A549 (cell line): ENCODE measurements at regions not wholly inside any gene's neighbourhood (a gene's known extent, or its start where the extent isn't known, plus 50 kb on each side); places are given as distances from the start of the nearest gene placed in this dataset.

Experiments used
- ATAC-seq, 2 experiments: fragments of 200-7000 bp in 1 of 2; fragments of >200 bp in 1 of 2; cut with Nextera tagmentation in 1 of 2; cut with Tn5 transposase in 1 of 2; 3 replicates each; pipeline versions ENCODE4 v1.8.0 to v1.9.1; 2018 to 2020; ENCODE audit warnings: mild to moderate bottlenecking in 1 of 2, moderate library complexity in 1 of 2
- CTCF ChIA-PET: fragments of 300-600 bp; sonication (Branson Sonifier 250); formaldehyde crosslinking; extraction: SDS; loops from one replicate; lab custom pipeline; 2021; ENCODE audit warnings: antibody characterized with exemption, inconsistent platforms; lab: Yijun Ruan, JAX
- POLR2A ChIA-PET: fragments of 350-600 bp; formaldehyde crosslinking; extraction: SDS; loops from one replicate; lab custom pipeline; 2021; ENCODE audit warnings: antibody characterized with exemption, inconsistent platforms; lab: Yijun Ruan, JAX
- DNase-seq, 2 experiments: peaks; one replicate each; pipeline versions ENCODE4 v3.0.0 to v3.0.0-alpha.2; 2011 to 2016; ENCODE audit warnings: low read depth in 1 of 2, low spot score in 1 of 2
- FAIRE-seq: peaks from 2 replicates; lab custom pipeline; 2011; peaks lifted over from hg19 to GRCh38; lab: Jason Lieb, UNC
- H3K27ac ChIP-seq, 2 experiments: fragments of >200 bp; sonication (Bioruptor Twin); formaldehyde crosslinking; 3 replicates each; pipeline ENCODE4 v1.5.1; 2016 to 2017
- H3K4me1 ChIP-seq: fragments of >200 bp; sonication (Bioruptor Twin); formaldehyde crosslinking; 3 replicates; pipeline ENCODE4 v1.6.1; 2016
- H3K4me2 ChIP-seq: fragments of >200 bp; sonication (Bioruptor Twin); formaldehyde crosslinking; 3 replicates; pipeline ENCODE4 v1.6.1; 2016
- H3K4me3 ChIP-seq: fragments of >200 bp; sonication (Bioruptor Twin); formaldehyde crosslinking; 3 replicates; pipeline ENCODE4 v1.5.1; 2016
- H3K9me3 ChIP-seq: fragments of >200 bp; sonication (Bioruptor Twin); formaldehyde crosslinking; 3 replicates; pipeline ENCODE4 v1.6.1; 2016
- CEBPB ChIP-seq, 2 experiments: fragments of >200 bp in 1 of 2; sonication (Bioruptor Twin) in 1 of 2; formaldehyde crosslinking in 1 of 2; IDR thresholded peaks; 2 replicates each; pipeline ENCODE4 v1.6.1; 2012 to 2016
- EHF ChIP-seq: fragments of 250-450 bp; sonication (Bioruptor Pico); IDR thresholded peaks from 2 replicates; pipeline ENCODE4 v1.5.0; 2020; ENCODE audit warnings: mild to moderate bottlenecking
- EHMT2 ChIP-seq: fragments of 200-600 bp; sonication (generic); IDR thresholded peaks from 2 replicates; pipeline ENCODE4 v1.6.1; 2016; ENCODE audit warnings: antibody characterized with exemption, low read depth, mild to moderate bottlenecking, moderate library complexity
- ESRRA ChIP-seq: fragments of 150-350 bp; IDR thresholded peaks from 2 replicates; pipeline ENCODE4 v1.6.1; 2014; ENCODE audit warnings: mild to moderate bottlenecking, low read length, borderline replicate concordance
- FOSB ChIP-seq: fragments of 250-450 bp; sonication (Bioruptor Pico); IDR thresholded peaks from 2 replicates; pipeline ENCODE4 v1.5.0; 2020; ENCODE audit warnings: mild to moderate bottlenecking, moderate library complexity
- FOSL2 ChIP-seq, 2 experiments: fragments of 450-650 bp in 1 of 2; fragments of >200 bp in 1 of 2; sonication (Bioruptor Twin) in 1 of 2; formaldehyde crosslinking; IDR thresholded peaks; 2 replicates each; pipeline versions ENCODE4 v1.5.0 to v1.6.1; 2016 to 2020; ENCODE audit warnings: mild to moderate bottlenecking in 1 of 2, moderate library complexity in 1 of 2
- FOXS1 ChIP-seq: fragments of 250-450 bp; sonication (Bioruptor Pico); IDR thresholded peaks from 2 replicates; pipeline ENCODE4 v1.5.0; 2020; ENCODE audit warnings: mild to moderate bottlenecking, moderate library complexity
- HDAC2 ChIP-seq: fragments of 200-600 bp; sonication (generic); IDR thresholded peaks from 2 replicates; pipeline ENCODE4 v1.6.1; 2016
- HMGXB4 ChIP-seq: fragments of 250-450 bp; sonication (Bioruptor Pico); IDR thresholded peaks from 2 replicates; pipeline ENCODE4 v1.5.0; 2021; ENCODE audit warnings: mild to moderate bottlenecking, moderate library complexity, borderline replicate concordance
- HOXB13 ChIP-seq: fragments of 250-450 bp; sonication (Bioruptor Pico); IDR thresholded peaks from 2 replicates; pipeline ENCODE4 v1.5.0; 2020; ENCODE audit warnings: low read depth, mild to moderate bottlenecking, moderate library complexity
- JUNB ChIP-seq: fragments of >200 bp; sonication (Bioruptor Twin); formaldehyde crosslinking; IDR thresholded peaks from 2 replicates; pipeline ENCODE4 v1.6.1; 2016
- MAFK ChIP-seq: fragments of 450-650 bp; IDR thresholded peaks from 2 replicates; pipeline ENCODE4 v1.6.1; 2014; ENCODE audit not compliant: partially characterized antibody
- POLR2AphosphoS2 ChIP-seq: conservative IDR thresholded peaks from 2 replicates; pipeline ENCODE4 v1.6.1; 2012; ENCODE audit warnings: low read length, improper control_type of control experiment, inconsistent platforms
- RAD21 ChIP-seq, 2 experiments: fragments of >200 bp in 1 of 2; sonication (Bioruptor Twin) in 1 of 2; formaldehyde crosslinking in 1 of 2; IDR thresholded peaks in 1 of 2; conservative IDR thresholded peaks in 1 of 2; 2 replicates in 1 of 2; 3 replicates in 1 of 2; pipeline ENCODE4 v1.6.1; 2012 to 2018; ENCODE audit warnings: inconsistent platforms in 1 of 2
- RCOR1 ChIP-seq: fragments of 150-350 bp; IDR thresholded peaks from 2 replicates; pipeline ENCODE4 v1.6.1; 2014; ENCODE audit warnings: antibody characterized with exemption, low read length, low read depth
- RFX5 ChIP-seq: fragments of 450-650 bp; IDR thresholded peaks from 2 replicates; pipeline ENCODE4 v1.7.1; 2014; ENCODE audit warnings: antibody characterized with exemption, mild to moderate bottlenecking, moderate library complexity
- SMC3 ChIP-seq: fragments of >200 bp; sonication (Bioruptor Twin); formaldehyde crosslinking; IDR thresholded peaks from 3 replicates; pipeline ENCODE4 v1.6.1; 2018; ENCODE audit warnings: inconsistent platforms
- SREBF2 ChIP-seq: fragments of 450-650 bp; IDR thresholded peaks from 2 replicates; pipeline ENCODE4 v1.6.1; 2014; ENCODE audit warnings: mild to moderate bottlenecking, moderate library complexity
- TFCP2L1 ChIP-seq: fragments of 250-450 bp; sonication (Bioruptor Pico); IDR thresholded peaks from 2 replicates; pipeline ENCODE4 v1.5.0; 2021; ENCODE audit warnings: mild to moderate bottlenecking
- TP53 ChIP-seq: fragments of 250-450 bp; sonication (Bioruptor Pico); IDR thresholded peaks from 2 replicates; pipeline ENCODE4 v1.5.0; 2021; ENCODE audit warnings: mild to moderate bottlenecking, moderate library complexity
- WGBS: methylation state at CpG from one replicate; pipeline ENCODE4 v1.1.6; 2017; ENCODE audit errors: missing lambda C conversion rate; 5-methylcytosine and 5-hydroxymethylcytosine counted together
- TF ChIP-seq, protein P1 (sequence below): IDR thresholded peaks from 2 replicates; pipeline ENCODE4 v1.6.1; 2012
- TF ChIP-seq, protein P2 (sequence below): fragments of >200 bp; sonication (Bioruptor Twin); formaldehyde crosslinking; IDR thresholded peaks from 3 replicates; pipeline ENCODE4 v1.5.1; 2016

DNA sequence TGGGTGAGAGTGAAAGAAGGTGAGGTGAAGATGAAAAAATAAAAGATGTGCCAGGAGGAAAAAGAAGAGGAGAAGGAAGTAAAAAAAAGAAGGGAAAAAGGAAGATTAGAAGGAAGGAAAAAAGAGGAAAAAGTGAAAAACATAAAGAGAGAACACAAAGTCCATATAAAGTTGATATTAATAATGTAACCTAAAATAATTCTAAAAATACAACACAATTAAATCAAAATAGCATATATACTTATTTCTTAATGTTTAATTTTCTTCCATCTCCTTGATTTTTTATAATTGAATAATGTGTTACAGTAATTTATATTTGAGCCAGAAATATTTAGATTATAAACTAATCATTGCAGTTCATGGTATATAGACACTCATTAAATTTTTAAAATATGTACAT, 124.4 kb upstream of the NOVA1 start:
- no peak overlapping the region for H3K4me2 ChIP-seq
- no peak overlapping the region for H3K4me3 ChIP-seq
- CTCF ChIA-PET, result no interaction called here
- TF ChIP-seq EHMT2 (no peak), HMGXB4 (CRISPR knock-in tag) (no peak), JUNB (no peak), HDAC2 (no peak), FOSL2 (IDR thresholded peaks at IDR 0.05) (no peak), FOSL2 (CRISPR knock-in tag; IDR thresholded peaks at IDR 0.05) (no peak), EHF (CRISPR knock-in tag) (no peak), RAD21 (conservative IDR thresholded peaks at IDR 0.05 in 1 of 2, IDR thresholded peaks at IDR 0.05 in 1 of 2) (no peak), SREBF2 (no peak), CEBPB (IDR thresholded peaks at IDR 0.05) (no peak), TFCP2L1 (CRISPR knock-in tag) (no peak), RFX5 (no peak), POLR2AphosphoS2 (no peak), FOSB (CRISPR knock-in tag) (no peak), SMC3 (no peak), FOXS1 (CRISPR knock-in tag) (no peak)
- TF ChIP-seq, protein P1, sequence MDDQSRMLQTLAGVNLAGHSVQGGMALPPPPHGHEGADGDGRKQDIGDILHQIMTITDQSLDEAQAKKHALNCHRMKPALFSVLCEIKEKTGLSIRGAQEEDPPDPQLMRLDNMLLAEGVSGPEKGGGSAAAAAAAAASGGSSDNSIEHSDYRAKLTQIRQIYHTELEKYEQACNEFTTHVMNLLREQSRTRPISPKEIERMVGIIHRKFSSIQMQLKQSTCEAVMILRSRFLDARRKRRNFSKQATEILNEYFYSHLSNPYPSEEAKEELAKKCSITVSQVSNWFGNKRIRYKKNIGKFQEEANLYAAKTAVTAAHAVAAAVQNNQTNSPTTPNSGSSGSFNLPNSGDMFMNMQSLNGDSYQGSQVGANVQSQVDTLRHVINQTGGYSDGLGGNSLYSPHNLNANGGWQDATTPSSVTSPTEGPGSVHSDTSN, result no peak
- POLR2A ChIA-PET, result no interaction called here
- FAIRE-seq, result no peak
- DNase-seq, result no peak
- no peak for ATAC-seq
- peaks cover 12% of the 10 kb centered on the region; the same call in 2 of the 3 replicates for H3K4me1 ChIP-seq
- H3K9me3 ChIP-seq, result no peaks in the 10 kb centered on the region
- H3K27ac ChIP-seq, result no peak overlapping the region

DNA sequence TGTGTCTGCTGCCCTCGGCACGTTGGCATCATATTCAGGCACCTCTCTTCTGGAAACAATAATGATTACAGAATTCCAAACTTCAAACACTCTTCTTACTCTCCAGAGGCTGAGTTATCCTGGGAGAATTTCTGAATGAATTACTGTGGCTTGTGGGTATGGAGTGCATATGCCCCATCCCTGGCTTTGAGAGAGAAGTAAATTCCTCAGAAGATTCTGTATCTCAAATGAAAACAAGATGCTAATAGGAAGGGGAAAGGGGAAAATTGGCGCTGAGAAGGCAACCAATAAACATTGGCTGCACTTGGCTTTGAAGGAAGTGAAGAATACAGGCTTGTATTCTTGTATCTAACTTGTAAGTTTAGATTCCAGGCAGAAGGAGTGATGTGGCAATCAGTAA, 132.0 kb upstream of the NOVA1 start:
- ChIA-PET POLR2A (no interaction called here), CTCF (interaction anchor here (1.7 kb wide), 1 partner anchor 9 kb away, joined by 4 read pairs; no protein-coding TSS in a partner anchor)
- ATAC-seq (no peak), DNase-seq (no peak), FAIRE-seq (no peak)
- WGBS, result 41% methylated on average over 3 of the region's 3 CpGs
- no peak overlapping the region for H3K27ac ChIP-seq
- no peaks in the 10 kb centered on the region for H3K4me1 ChIP-seq
- no peaks in the 10 kb centered on the region for H3K9me3 ChIP-seq
- no peak overlapping the region for H3K4me3 ChIP-seq
- no peak overlapping the region for H3K4me2 ChIP-seq
- TF ChIP-seq TP53 (CRISPR knock-in tag), result no peak
- TF ChIP-seq CEBPB (IDR thresholded peaks at IDR 0.05), result no peak
- TF ChIP-seq, protein P2, sequence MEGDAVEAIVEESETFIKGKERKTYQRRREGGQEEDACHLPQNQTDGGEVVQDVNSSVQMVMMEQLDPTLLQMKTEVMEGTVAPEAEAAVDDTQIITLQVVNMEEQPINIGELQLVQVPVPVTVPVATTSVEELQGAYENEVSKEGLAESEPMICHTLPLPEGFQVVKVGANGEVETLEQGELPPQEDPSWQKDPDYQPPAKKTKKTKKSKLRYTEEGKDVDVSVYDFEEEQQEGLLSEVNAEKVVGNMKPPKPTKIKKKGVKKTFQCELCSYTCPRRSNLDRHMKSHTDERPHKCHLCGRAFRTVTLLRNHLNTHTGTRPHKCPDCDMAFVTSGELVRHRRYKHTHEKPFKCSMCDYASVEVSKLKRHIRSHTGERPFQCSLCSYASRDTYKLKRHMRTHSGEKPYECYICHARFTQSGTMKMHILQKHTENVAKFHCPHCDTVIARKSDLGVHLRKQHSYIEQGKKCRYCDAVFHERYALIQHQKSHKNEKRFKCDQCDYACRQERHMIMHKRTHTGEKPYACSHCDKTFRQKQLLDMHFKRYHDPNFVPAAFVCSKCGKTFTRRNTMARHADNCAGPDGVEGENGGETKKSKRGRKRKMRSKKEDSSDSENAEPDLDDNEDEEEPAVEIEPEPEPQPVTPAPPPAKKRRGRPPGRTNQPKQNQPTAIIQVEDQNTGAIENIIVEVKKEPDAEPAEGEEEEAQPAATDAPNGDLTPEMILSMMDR, result no peak
- TF ChIP-seq ESRRA, result no peak
- TF ChIP-seq HOXB13 (CRISPR knock-in tag), result no peak
- no peak for TF ChIP-seq FOSL2 (IDR thresholded peaks at IDR 0.05)
- no peak for TF ChIP-seq FOSL2 (CRISPR knock-in tag; IDR thresholded peaks at IDR 0.05)
- TF ChIP-seq EHF (CRISPR knock-in tag), result no peak
- no peak for TF ChIP-seq RAD21 (conservative IDR thresholded peaks at IDR 0.05 in 1 of 2, IDR thresholded peaks at IDR 0.05 in 1 of 2)
- no peak for TF ChIP-seq RCOR1
- no peak for TF ChIP-seq RFX5
- TF ChIP-seq MAFK, result no peak
